SK-N-SH (cell line): ENCODE measurements at regions not wholly inside any gene's neighbourhood (a gene's known extent, or its start where the extent isn't known, plus 50 kb on each side); places are given as distances from the start of the nearest gene placed in this dataset.

Source experiments
- CTCF ChIA-PET: fragments of 300-600, 350-600 bp; formaldehyde crosslinking; extraction: SDS; loops from one replicate; lab custom pipeline; 2021; lab: Yijun Ruan, JAX
- POLR2A ChIA-PET: fragments of 350-600 bp; sonication (Branson Sonifier 250); formaldehyde crosslinking; extraction: SDS; loops from one replicate; lab custom pipeline; 2020; ENCODE audit warnings: antibody characterized with exemption, inconsistent platforms; lab: Yijun Ruan, JAX
- DNase-seq: peaks from one replicate; pipeline ENCODE4 v3.0.0; 2012
- H2AFZ ChIP-seq: fragments of 200-600 bp; sonication (generic); 2 replicates; pipeline ENCODE4 v1.8.1; 2016; ENCODE audit warnings: antibody characterized with exemption, mild to moderate bottlenecking, low read depth
- H3F3A ChIP-seq: fragments of 200-600 bp; sonication (generic); replicated peaks from 2 replicates; pipeline ENCODE3; 2016; ENCODE audit warnings: antibody characterized with exemption, mild to moderate bottlenecking; ENCODE audit not compliant: insufficient read depth
- H3K27ac ChIP-seq, 2 experiments: fragments of 200-500 bp in 1 of 2; fragments of 200-600 bp in 1 of 2; sonication (Bioruptor generic) in 1 of 2; sonication (generic), shearing (Covaris generic) in 1 of 2; 2 replicates each; pipeline versions ENCODE4 v1.5.1 to v1.6.1; 2014 to 2016; ENCODE audit warnings: low read depth in 2 of 2, inconsistent platforms in 1 of 2, low read length in 1 of 2, mild to moderate bottlenecking in 1 of 2, mixed read lengths in 1 of 2
- H3K27me3 ChIP-seq: fragments of 200-600 bp; sonication (generic), shearing (Covaris generic); 2 replicates; pipeline ENCODE4 v1.6.1; 2016; ENCODE audit warnings: mixed run types; ENCODE audit not compliant: insufficient read depth
- H3K36me3 ChIP-seq, 2 experiments: fragments of 200-500 bp in 1 of 2; fragments of 200-600 bp in 1 of 2; sonication (Bioruptor generic) in 1 of 2; sonication (generic) in 1 of 2; replicated peaks in 1 of 2; 2 replicates each; pipeline versions ENCODE3 to v1.5.1; 2014 to 2016; ENCODE audit warnings: low read length in 1 of 2, mild to moderate bottlenecking in 1 of 2; ENCODE audit not compliant: insufficient read depth in 2 of 2, control insufficient read depth in 1 of 2
- H3K4me1 ChIP-seq, 2 experiments: fragments of 200-500 bp in 1 of 2; fragments of 200-600 bp in 1 of 2; sonication (Bioruptor generic) in 1 of 2; sonication (generic), shearing (Covaris generic) in 1 of 2; 2 replicates each; pipeline versions ENCODE4 v1.5.1 to v1.6.1; 2014 to 2016; ENCODE audit warnings: low read depth in 1 of 2, low read length in 1 of 2, mixed run types in 1 of 2; ENCODE audit not compliant: insufficient read depth in 2 of 2, control insufficient read depth in 1 of 2
- H3K4me2 ChIP-seq: fragments of 200-600 bp; sonication (generic), shearing (Covaris generic); 2 replicates; pipeline ENCODE4 v1.6.1; 2017; ENCODE audit warnings: mixed run types
- H3K4me3 ChIP-seq, 2 experiments: fragments of 200-500 bp in 1 of 2; fragments of 200-600 bp in 1 of 2; sonication (Bioruptor generic) in 1 of 2; sonication (generic), shearing (Covaris generic) in 1 of 2; 2 replicates each; pipeline versions ENCODE4 v1.5.1 to v1.8.1; 2014 to 2016; ENCODE audit warnings: low read depth in 2 of 2, inconsistent platforms in 1 of 2, low read length in 1 of 2, mild to moderate bottlenecking in 1 of 2, mixed read lengths in 1 of 2, moderate library complexity in 1 of 2
- H3K79me2 ChIP-seq: fragments of 200-600 bp; sonication (generic); 2 replicates; pipeline ENCODE4 v1.8.1; 2017; ENCODE audit warnings: mild to moderate bottlenecking; ENCODE audit not compliant: insufficient read depth
- H3K9ac ChIP-seq: fragments of 200-600 bp; sonication (generic); 2 replicates; pipeline ENCODE4 v1.6.1; 2017; ENCODE audit warnings: mixed run types
- H3K9me2 ChIP-seq: fragments of 200-600 bp; sonication (generic); 2 replicates; pipeline ENCODE4 v1.6.1; 2017; ENCODE audit warnings: mixed run types
- H3K9me3 ChIP-seq: fragments of 200-600 bp; sonication (generic); 2 replicates; pipeline ENCODE4 v1.6.1; 2017; ENCODE audit warnings: mixed run types, mild to moderate bottlenecking, moderate library complexity
- H4K20me1 ChIP-seq: fragments of 200-600 bp; sonication (generic); 2 replicates; pipeline ENCODE4 v1.6.1; 2017; ENCODE audit warnings: mild to moderate bottlenecking, mixed run types; ENCODE audit not compliant: insufficient read depth
- GABPA ChIP-seq: IDR thresholded peaks from 2 replicates; pipeline ENCODE4 v1.4.0; 2012; ENCODE audit warnings: low read depth, mild to moderate bottlenecking
- NRF1 ChIP-seq: IDR thresholded peaks from 2 replicates; pipeline ENCODE4 v1.6.1; 2012; ENCODE audit warnings: low read depth, mild to moderate bottlenecking, low read length
- REST ChIP-seq: IDR thresholded peaks from 2 replicates; pipeline ENCODE4 v1.6.1; 2012; ENCODE audit warnings: mild to moderate bottlenecking, low read depth, low read length, moderate library complexity
- RFX5 ChIP-seq: IDR thresholded peaks from 2 replicates; pipeline ENCODE4 v1.6.1; 2012; ENCODE audit warnings: mild to moderate bottlenecking, improper control_type of control experiment, low read length
- RXRA ChIP-seq: IDR thresholded peaks from 2 replicates; pipeline ENCODE4 v1.4.0; 2012; ENCODE audit warnings: low read depth, mild to moderate bottlenecking, borderline replicate concordance
- SIN3A ChIP-seq: IDR thresholded peaks from 2 replicates; pipeline ENCODE4 v1.6.1; 2012; ENCODE audit warnings: low read depth, mild to moderate bottlenecking, low read length, moderate library complexity, borderline replicate concordance
- WGBS: methylation state at CpG from one replicate; pipeline ENCODE4 v1.1.6; 2017; ENCODE audit warnings: low lambda C conversion rate; 5-methylcytosine and 5-hydroxymethylcytosine counted together
- TF ChIP-seq, protein P1 (sequence below): IDR thresholded peaks from 2 replicates; pipeline ENCODE4 v1.4.0; 2012; ENCODE audit warnings: low read depth, borderline replicate concordance

GRCh38 chr1:106753066-106753465 is 303.4 kb upstream of the PRMT6 start:
- Histone ChIP-seq H3F3A (no peaks in the 10 kb centered on the region), H2AFZ (no peak overlapping the region), H3K27ac (no peak overlapping the region), H3K4me2 (no peak overlapping the region), H3K79me2 (no peaks in the 10 kb centered on the region), H4K20me1 (no peaks in the 10 kb centered on the region), H3K4me1 (peaks cover 0 to 3% of the 10 kb centered on the region in 2 experiments; a peak in 2 of 4 replicates), H3K9ac (no peak overlapping the region), H3K27me3 (no peaks in the 10 kb centered on the region), H3K9me2 (no peaks in the 10 kb centered on the region), H3K36me3 (no peaks in the 10 kb centered on the region), H3K4me3 (no peak overlapping the region), H3K9me3 (no peaks in the 10 kb centered on the region)
- no peak for DNase-seq
- POLR2A ChIA-PET, result no interaction called here
- CTCF ChIA-PET, result no interaction called here
- 29% methylated on average over 1 of the region's 1 CpG for WGBS
- TF ChIP-seq RFX5 (no peak), GABPA (no peak), NRF1 (no peak), REST (no peak), RXRA (no peak)
- TF ChIP-seq, protein P1, sequence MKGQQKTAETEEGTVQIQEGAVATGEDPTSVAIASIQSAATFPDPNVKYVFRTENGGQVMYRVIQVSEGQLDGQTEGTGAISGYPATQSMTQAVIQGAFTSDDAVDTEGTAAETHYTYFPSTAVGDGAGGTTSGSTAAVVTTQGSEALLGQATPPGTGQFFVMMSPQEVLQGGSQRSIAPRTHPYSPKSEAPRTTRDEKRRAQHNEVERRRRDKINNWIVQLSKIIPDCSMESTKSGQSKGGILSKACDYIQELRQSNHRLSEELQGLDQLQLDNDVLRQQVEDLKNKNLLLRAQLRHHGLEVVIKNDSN, result no peak

DNA sequence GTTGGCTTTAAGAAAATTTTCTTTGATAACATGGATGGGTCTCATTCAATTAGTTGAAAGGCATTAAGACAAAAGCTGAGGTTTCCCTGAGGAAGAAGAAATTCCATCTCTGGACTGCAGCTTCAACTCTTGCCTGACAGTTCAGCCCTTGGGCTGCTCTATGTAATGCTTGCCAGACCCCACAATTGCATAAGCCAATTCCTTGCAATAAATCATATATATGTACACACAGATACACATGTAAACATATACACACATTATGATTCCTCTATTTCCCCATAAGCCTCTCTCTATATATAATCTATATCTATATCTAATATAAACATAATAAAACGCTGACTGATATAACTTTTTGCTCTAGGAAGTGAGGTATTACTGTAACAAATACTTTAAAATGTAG is 301.5 kb upstream of the PRMT6 start:
- TF ChIP-seq SIN3A, result no peak
- H3K9ac ChIP-seq, result no peak overlapping the region
- no peaks in the 10 kb centered on the region for H3K9me3 ChIP-seq
- no peak overlapping the region for H3K4me2 ChIP-seq
- no peaks in the 10 kb centered on the region; a peak in 2 of 4 replicates for H3K4me1 ChIP-seq
- 26% methylated on average over 1 of the region's 1 CpG for WGBS
- DNase-seq, result no peak
- H3K79me2 ChIP-seq, result no peaks in the 10 kb centered on the region
- H3K4me3 ChIP-seq, result no peak overlapping the region
- H3K36me3 ChIP-seq, result no peaks in the 10 kb centered on the region
- CTCF ChIA-PET, result no interaction called here
- no peaks in the 10 kb centered on the region for H3K27me3 ChIP-seq
- no peaks in the 10 kb centered on the region for H4K20me1 ChIP-seq
- no peak overlapping the region for H3K27ac ChIP-seq
- H3F3A ChIP-seq, result no peaks in the 10 kb centered on the region
- no peaks in the 10 kb centered on the region for H3K9me2 ChIP-seq
- H2AFZ ChIP-seq, result no peak overlapping the region
- POLR2A ChIA-PET, result no interaction called here
